GM19468 (cell line): ENCODE measurements at regions not wholly inside any gene's neighbourhood (a gene's known extent, or its start where the extent isn't known, plus 50 kb on each side); places are given as distances from the start of the nearest gene placed in this dataset.

ENCODE experiments used
- ATAC-seq: cut with Tn5 transposase; IDR thresholded peaks from one replicate; pipeline ENCODE4 v1.9.1; 2021; ENCODE audit warnings: mild to moderate bottlenecking, moderate library complexity, moderate number of reproducible peaks; ENCODE audit not compliant: unreplicated experiment; ENCODE audit errors: extremely low read depth

GRCh38 chrX:16436348-16437188 lies 213.4 kb upstream of the S100G start:
- peak; percentile 63 for ATAC-seq

GRCh38 chrX:16440446-16440845 lies 209.5 kb upstream of the S100G start:
- no peak for ATAC-seq

- no peak for ATAC-seq
Measured at GRCh38 chrX:16444353-16444752, 205.6 kb upstream of the S100G start.

GRCh38 chrX:16445166-16445752 lies 204.7 kb upstream of the S100G start:
- ATAC-seq = peak; percentile 81

- ATAC-seq = no peak
Measured at GRCh38 chrX:16451334-16451733, 198.6 kb upstream of the S100G start.

GRCh38 chrX:16454926-16455325 lies 195.0 kb upstream of the S100G start:
- ATAC-seq = no peak

GRCh38 chrX:16457239-16457638 lies 192.7 kb upstream of the S100G start:
- ATAC-seq = no peak

GRCh38 chrX:16458208-16458607 lies 191.8 kb upstream of the S100G start:
- no peak for ATAC-seq

GRCh38 chrX:16459008-16459407 lies 190.9 kb upstream of the S100G start:
- ATAC-seq = no peak

- ATAC-seq = no peak
Measured at GRCh38 chrX:16461968-16462367, 188.0 kb upstream of the S100G start.

GRCh38 chrX:16462912-16463311 lies 187.0 kb upstream of the S100G start:
- ATAC-seq = no peak

GRCh38 chrX:16464369-16464768 lies 185.6 kb upstream of the S100G start:
- ATAC-seq = no peak

- ATAC-seq = no peak
Measured at GRCh38 chrX:16465081-16465876, 184.7 kb upstream of the S100G start.

GRCh38 chrX:16466640-16467432 lies 183.1 kb upstream of the S100G start:
- ATAC-seq = no peak

GRCh38 chrX:16469870-16470269 lies 180.1 kb upstream of the S100G start:
- ATAC-seq = no peak

- no peak for ATAC-seq
Measured at GRCh38 chrX:16472345-16472744, 177.6 kb upstream of the S100G start.

- ATAC-seq = no peak
Measured at GRCh38 chrX:16474511-16474910, 175.4 kb upstream of the S100G start.

- no peak for ATAC-seq
Measured at GRCh38 chrX:16476009-16476408, 173.9 kb upstream of the S100G start.

- ATAC-seq = no peak
Measured at GRCh38 chrX:16476692-16477091, 173.3 kb upstream of the S100G start.

GRCh38 chrX:16479206-16479869 lies 170.6 kb upstream of the S100G start:
- ATAC-seq = no peak
